HG02571 (cell line): ENCODE measurements at regions not wholly inside any gene's neighbourhood (a gene's known extent, or its start where the extent isn't known, plus 50 kb on each side); places are given as distances from the start of the nearest gene placed in this dataset.
"Not testable (repeated sequence)": the region's sequence is repeated elsewhere in the genome, so short reads cannot be mapped to it uniquely, and the experiment has no call there.

Source experiments
- ATAC-seq: cut with Tn5 transposase; IDR thresholded peaks from one replicate; pipeline ENCODE4 v1.9.1; 2021; ENCODE audit warnings: mild to moderate bottlenecking, moderate library complexity; ENCODE audit not compliant: unreplicated experiment

DNA sequence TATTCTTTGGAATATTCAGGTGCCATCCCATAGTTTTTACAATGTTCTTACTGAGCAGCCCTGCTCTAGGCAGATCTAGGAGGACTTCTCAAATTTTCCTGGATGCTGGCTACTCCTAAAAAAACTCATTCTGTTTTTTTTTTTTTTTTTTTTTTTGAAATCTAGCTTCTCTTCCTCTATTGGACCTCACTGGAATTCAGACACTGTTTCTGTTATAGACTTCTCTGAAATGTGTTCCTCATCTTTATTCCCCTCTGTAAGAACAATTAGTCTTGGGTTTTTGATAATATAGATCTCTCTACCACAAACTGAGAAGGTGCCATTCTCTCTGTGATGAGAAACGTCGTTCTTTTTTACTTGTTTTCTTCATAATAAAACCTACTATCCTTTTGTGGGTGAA lies 115.3 kb upstream of the CCND2 start:
- ATAC-seq = no peak

DNA sequence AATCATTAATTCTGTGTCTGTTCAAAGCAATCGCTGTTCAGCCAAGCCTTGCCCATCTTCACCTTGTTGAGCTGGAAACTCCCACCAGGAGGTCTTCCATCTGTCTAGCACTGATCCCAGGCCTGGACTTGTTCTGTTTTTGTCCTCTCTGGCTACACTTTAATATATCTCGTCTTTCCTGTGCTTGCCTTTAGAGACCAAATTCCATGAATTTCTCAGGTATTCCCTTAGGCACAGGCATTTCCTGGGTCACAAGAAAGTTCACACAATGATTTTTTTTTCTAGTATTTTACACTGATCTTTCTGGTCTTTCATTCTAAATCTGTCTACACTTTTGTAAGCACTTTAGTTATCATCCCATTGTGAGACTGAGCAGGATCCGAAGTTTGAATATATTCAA lies 116.4 kb upstream of the CCND2 start:
- no peak for ATAC-seq

DNA sequence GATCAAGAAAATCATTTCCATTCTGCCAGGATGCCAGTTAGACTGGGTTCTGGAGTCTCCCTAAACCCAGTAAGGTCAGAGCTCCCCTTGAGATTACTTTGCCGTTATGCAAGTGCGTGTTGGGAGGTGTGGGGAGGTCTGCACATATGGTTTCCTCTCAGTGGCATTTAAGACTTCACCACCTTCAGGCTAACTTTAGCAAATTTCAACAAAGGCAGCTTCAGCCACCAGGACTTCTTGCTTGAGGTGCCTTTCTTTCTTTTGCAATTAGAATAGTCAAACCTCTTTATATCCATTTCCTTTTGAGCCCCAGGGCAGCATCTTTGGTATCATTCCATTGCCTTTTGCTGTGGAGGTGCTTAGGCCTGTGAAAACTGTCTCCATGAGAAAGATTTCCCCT lies 117.2 kb upstream of the CCND2 start:
- no peak for ATAC-seq

DNA sequence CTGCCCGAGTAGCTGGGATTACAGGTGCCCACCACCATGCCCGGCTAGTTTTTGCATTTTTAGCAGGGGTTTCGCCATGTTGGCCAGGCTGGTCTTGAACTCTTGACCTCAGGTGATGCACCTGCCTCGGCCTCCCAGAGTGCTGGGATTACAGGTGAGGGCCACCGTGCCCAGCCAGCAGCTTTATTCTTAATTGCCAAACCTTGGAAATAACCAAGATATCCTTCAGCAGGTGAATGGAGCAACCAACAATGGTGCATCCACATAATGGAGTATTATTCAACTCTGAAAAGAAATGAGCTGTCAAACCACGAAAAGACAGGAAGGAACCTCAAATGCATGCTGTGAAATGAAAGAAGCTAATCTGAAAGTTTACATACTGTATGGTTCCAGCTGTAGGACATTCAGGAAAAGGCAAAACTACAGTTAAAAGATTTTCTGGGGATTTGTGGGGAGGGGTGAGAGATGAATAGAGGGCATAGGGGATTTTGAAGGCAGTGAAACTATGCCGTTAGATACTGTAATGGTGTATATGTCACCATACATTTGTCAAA lies 118.8 kb upstream of the CCND2 start:
- ATAC-seq = no peak

DNA sequence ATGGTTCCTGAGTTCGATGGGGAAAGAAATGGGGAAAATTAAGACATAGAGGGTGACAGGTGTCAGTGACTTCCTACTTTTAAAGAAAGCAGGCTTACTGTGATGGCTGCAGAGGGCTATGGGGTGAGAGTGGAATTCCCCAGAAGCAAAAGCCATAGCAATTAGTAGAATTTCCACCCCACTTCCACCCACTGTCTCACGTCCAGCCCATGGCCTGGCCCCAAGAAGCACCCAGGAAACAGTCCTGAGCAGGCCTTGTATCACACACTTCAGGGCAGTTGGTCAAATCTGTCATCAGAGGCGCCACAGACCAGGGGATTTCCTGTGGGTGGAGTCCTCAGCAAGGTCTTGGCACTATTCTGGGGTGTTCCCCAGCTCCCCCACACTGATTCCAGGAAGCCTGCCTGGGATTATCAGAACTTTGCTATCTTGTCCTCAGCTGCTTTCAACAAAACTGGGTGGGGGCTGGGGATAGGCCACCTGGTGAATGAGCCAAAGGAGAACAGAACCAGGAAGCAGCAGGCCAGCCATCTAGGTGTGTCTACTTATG lies 120.1 kb upstream of the CCND2 start:
- peak; percentile 79 for ATAC-seq

DNA sequence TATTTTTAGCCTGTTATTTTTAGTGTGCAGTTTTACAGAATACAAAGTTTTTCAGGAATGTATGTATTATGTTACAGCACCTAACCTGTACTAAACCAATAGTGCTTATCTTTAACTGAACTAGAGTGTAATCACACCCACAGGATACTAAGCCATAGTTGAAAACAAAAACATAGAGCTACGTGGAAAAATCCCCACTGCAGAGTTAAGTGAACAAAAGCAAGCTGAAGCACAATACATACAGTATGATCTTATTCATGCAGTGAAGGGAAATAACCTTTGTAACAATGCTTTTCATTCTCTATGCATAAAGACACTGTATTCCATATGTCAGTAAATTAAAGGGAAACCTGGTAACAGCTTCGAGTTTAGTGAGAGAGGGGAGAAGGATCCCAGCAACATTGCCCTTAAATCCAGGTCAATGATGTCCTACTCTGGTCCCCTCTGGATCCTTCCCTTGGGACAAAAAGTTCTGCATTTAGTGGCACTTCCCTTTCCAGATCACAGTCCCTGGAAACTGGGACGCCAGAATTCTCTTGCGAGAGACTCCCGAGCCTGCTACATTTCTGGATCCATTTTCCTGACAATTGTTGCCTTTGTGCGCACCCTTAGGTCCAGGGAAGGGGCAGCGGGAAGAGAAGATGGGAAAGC lies 121.3 kb upstream of the CCND2 start:
- no peak for ATAC-seq

DNA sequence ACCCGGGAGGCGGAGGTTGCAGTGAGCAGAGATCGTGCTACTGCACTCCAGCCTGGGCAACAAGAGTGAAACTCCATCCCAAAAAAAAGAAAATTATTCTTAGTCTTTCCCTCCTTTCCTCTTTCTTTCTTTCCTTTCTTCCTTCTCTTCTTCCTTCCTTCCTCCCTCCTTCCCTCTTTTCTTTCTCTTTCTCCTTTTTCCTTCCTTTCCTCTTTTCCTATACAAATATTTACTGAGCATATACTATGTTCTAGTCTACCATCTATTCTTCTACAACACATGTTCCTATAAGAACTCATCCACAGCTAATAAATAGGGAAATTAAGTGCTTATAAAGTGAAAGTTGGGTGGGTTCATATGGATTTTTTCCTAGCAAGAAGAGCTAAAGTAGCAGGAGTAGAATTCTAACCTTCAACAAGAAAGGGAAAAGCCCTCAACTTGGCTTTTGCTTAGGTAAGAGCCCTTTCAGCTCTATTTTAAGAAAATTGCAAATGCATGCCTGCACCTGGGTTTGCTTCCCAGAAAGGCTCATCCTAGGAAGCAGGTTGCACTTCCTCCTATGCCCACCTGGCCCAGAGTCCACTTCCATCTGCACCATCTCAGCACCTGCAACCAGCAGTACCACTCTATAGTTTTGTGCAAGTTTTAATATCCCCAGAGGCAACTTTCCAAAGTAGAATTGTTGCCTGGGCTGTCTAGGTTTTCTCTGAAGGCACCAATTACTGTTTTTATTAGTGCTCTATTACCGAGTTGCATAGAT lies 122.0 kb upstream of the CCND2 start:
- ATAC-seq = no peak

DNA sequence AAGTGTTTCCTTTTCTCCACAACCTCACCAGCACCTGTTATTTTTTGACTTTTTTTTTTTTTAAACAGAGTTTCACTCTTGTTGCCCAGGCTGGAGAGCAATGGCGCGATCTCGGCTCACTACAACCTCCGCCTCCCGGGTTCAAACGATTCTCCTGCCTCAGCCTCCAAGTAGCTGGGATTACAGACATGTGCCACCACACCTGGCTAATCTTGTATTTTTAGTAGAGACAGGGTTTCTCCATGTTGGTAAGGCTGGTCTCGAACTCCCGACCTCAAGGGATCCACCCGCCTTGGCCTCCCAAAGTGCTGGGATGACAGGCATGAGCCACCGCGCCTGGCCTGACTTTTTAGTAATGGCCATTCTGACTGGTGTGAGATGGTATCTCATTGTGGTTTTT lies 123.2 kb upstream of the CCND2 start:
- ATAC-seq = not testable (repeated sequence)

DNA sequence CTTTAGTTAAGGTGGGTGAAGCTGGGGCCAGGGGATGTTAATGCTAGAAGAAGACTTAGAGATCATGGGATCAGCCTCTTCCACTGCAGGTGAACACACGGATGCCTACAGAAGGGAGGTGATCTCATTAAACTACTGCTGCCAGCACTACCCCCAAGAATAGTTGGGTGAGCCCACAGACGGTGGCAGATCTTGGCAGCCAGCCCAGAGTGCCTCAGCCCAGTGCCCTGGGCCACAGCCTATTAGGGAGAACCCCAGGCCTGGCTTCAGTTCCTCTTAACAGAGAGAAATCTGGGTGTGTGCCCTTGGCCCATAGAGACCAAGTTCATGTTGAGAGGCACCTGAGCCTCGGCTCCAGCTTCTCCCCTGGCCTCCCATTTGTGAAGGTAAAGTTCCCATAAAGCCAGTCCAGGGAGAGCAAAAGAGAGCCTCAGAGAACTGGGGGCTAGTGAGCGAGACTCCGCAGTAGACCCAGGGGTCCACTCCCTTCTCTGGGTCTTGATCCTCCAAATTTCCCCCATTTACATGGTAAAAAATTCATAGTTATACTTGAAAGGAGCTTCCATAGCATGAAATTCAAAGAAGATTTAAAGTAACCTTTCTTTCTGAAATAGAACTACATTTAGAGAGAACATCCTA lies 125.0 kb upstream of the CCND2 start:
- peak; percentile 58 for ATAC-seq

DNA sequence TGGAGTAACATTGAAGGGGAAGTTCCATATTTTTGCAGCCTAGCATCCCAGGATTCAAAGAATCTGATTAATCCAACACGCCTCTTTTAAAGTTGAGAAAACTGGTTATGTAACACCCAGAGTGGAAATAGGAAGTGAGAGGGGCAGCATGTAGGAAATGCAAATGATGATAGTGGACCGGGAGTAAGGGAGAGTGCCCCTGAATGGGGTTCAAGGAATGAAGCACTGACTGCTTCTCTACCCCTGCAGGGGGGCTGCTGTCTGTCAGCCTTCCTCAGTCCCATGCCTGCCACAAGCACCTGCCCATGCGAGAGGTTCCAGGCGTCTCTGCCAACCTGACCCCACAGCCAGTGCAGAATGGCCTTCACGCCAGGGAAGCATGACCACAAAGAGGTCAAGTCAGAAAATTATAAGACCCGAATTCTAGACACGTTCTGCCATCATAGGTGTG lies 126.5 kb upstream of the CCND2 start:
- ATAC-seq = no peak

DNA sequence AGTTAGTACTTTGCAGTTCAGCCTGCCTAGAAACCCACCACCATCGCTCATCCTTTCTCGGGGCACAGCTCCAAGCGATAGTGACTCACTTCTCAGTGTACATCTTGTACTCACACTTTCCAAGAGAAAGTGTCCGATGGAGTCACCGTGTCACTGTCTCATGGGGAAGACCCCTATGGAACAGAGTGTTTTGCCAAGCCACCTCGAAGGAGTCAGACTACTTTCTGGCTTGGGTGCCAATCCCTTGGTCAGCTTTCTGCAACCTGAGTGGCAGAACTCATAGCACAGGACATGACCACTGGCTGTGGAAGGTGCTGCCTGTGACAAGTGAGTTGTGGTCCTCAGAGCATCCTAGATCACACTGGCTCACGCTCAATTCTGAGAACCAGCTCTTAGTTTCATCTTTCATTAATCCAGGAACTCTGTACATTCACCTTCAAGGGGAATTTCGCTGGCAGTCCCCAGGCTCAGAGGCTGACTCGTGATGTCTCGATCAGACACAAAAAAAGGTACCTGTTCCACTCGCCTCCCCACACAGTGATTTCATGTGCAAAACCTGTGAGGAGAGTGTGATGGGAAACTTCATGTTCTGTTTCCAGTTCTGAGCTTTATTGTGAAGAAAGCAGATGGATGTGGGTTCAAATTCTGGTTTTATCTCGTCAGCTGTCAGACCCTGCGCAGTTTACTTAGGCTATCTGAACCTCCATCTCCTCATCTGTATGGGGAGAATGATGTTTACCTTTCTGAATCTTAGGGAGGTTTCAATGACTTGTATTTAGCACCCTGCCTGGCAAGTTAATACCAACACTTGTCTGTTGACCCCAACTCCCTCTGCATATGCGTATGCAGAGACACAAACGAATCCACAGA lies 127.3 kb upstream of the CCND2 start:
- no peak for ATAC-seq

DNA sequence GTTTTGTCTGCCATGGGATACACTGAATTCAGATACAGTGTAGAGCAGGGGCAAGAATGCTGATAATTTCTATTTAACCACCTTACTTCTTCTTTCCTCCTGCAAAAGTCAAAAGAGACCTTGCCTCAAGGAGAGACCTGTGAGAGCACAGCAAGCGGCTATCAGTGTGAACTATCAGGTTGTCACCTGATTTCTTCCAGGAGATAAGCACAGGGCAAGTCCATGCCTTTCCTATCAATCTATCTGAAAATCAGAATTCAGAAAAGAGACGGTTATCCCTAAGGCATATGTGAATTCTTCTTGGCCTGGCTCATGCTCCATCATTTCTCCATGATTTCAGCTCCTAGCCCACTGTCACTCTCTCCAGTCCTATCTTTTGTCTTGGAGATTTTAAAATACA lies 128.9 kb upstream of the CCND2 start:
- ATAC-seq = no peak

DNA sequence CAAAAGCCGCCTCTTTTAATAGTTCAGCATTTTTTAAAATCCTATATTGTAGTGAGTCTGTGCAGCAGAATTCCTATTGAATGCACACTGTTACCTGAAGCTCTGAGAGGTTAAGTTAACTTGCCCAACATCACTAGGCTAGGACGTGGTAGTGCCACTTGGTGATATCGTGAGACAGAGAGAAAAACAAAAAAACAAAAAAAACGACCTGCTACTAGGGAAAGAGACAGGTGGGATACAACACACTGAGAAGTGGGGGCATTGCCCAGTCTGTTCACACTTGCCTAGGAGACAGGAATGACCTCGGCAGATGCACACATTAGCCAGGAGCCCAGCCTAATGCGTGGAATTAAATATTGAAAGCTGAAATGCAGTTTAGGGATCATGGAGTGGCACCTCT lies 129.7 kb upstream of the CCND2 start:
- no peak for ATAC-seq

DNA sequence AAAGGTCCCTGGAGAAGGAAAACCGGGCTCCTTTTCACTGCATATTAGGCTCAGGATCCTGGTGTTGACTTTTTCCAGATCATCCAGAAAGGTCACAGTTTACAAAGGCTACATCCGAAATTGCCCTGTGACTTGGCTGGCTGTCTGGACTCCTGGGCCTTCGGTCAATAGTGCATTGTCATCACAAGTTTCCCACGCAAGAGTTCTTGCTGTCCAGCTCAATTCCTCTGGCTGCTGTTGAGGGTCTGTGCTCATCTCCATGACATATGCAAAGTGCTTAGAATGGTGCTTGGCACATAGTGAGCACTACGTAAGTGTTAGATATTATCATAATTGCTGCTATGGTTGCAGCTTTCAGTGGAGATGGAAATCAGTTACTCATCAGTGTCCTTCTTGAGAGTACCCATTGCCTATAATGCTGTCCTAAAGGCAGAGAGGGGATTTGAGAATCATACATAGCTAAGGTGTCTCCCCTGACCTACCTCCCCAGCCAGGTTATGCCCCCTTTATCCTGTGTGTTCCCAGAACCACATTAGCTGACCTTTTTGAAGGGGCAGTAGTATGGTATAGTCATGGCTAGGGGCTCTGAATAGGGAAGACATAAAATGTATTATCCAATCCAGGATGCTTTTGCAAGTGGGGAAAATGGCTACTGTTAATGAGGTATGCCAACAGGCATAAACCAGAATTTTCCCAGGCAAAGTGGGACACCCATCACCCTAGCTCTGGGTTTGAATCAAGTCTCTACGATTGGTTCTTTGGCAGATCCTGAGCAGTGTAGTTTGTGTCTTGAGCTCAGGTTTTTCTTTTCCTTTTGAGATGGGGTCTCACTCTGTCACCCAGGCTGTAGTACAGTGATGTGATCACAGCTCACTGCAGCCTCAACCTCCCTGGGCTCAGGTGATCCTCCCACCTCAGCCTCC lies 132.0 kb upstream of the CCND2 start:
- no peak for ATAC-seq

DNA sequence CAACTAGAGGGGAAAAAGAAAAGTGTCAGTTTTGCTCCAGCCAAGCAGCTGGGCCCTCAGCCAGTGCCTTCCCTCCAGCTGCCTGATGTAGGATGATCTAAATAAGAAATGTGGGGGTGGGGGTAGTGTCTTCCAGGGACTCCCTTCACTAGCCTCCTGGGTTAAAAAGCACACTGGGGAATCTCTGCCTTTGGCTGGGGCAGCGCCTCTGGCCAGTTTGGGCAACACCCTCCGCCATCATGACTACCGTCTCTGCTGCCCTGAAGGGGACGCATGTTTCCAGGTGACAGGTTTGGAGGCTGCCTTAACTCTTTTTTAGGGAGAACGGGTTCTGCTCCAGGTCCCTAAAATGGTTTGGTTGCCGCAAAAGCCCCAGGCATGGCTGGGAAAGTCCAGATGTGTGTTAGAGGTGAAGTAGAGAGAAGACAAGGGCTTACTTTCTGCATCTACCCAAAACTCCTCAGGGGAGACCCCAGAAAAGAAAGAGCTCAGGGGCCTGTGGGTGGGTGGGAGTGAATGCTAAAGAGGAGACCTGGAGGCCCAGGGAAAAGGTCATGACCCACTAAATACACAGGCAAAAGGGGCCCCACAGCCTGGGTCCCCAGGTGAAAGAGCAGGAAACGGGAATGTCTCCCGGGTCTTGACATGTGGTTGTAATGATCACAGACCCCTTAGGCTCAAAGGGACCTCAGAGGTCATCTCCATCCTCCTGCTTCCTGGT lies 132.8 kb upstream of the CCND2 start:
- no peak for ATAC-seq

DNA sequence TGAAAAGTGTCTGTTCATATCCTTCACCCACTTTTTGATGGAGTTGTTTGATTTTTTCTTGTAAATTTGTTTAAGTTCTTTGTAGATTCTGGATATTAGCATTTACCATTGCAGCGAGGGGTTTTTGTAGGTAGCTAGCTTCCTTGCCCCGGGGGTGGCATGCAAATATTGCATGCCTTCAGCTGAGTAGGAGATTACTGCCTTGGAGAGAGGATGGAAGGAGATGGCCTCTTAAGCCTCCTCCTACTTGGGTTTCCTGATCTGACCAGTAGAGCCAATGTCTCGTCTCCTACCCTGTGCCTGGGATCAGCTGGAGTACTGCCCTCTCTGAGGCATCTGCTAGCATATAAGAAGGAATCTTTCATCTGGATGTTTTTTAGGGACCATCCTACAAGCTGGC lies 134.4 kb upstream of the CCND2 start:
- no peak for ATAC-seq

DNA sequence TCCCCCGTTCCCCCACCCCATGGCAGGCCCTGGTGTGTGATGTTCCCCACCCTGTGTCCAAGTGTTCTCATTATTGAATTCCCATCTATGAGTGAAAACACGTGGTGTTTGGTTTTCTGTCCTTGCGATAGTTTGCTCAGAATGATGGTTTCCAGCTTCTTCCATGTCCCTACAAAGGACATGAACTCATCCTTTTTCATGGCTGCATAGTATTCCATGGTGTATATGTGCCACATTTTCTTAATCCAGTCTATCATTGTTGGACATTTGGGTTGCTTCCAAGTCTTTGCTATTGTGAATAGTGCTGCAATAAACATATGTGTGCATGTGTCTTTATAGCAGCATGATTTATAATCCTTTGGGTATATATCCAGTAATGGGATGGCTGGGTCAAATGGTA lies 135.0 kb upstream of the CCND2 start:
- not testable (repeated sequence) for ATAC-seq

DNA sequence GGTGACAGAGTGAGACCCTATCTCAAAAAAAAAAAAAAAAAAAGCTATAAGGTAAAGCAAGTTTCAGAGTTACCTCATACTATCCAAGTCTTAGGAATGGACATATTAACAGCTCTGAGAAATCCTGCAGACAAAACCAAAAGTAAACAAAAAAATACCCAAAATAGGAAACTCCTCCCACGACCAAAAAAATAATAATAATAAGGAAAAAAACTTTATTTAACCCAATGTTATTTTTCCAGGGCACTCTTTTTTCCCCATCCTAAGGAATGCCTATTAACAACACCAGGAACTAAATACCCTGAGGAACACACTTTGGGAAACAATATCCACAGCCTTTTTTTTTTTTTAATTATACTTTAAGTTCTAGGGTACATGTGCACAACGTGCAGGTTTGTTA lies 135.5 kb upstream of the CCND2 start:
- ATAC-seq = no peak

DNA sequence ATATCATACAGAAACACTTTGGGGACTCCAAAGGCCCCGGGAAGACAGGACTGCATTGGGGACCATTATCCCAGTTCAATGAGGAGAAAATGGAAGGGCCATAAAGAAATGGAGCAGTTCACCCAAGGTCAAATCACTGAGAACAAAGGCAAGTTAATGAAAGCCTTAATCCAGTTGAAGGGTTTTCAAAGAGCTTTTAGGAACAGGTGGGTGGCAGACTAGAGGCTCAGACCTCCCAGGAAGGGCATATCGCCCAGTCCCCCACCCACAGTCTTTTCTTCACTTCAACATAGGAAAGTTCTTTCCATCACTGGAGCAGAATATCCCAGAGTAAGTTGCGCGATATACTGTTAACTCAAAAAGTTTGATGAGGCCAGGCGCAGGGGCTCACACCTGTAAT lies 136.1 kb upstream of the CCND2 start:
- no peak for ATAC-seq
